GM21381 (cell line): ENCODE measurements at regions not wholly inside any gene's neighbourhood (a gene's known extent, or its start where the extent isn't known, plus 50 kb on each side); places are given as distances from the start of the nearest gene placed in this dataset.

Source experiments
- ATAC-seq: cut with Tn5 transposase; IDR thresholded peaks from one replicate; pipeline ENCODE4 v1.9.1; 2021; ENCODE audit warnings: mild to moderate bottlenecking, moderate library complexity; ENCODE audit not compliant: unreplicated experiment

DNA sequence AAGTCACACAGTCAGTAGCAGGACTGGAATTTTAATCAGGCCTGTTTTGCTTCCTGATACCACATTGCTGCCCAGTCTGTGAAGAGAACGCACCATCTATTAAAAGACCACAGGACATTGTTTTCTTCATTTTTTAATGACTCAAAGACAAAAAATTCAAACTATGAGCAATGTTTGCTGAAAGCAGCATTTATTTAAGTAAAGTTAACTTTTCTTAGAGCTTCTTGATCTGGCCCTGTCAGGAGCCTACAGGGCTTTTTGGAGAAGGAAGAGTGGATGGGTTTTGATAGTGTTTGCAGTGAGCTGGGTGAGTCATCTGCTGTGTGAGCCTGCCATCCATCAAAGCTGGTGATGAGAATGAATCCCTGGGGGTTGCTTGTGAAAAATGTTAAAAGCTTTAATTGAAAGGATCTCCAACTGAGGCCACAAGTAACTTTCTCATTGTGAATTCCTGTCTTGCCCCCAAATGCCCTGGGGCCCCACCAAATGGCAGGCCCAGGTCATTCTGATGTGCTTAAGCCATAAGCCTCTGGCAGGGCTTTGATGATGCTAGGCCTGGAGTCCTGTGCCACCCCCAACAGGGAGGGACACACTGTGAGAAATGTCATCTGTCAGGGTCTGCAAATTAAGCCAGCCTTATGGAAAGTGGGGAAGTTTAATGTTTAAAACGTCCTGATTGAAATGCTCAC is 136.2 kb upstream of the PFN2 start:
- no peak for ATAC-seq

GRCh38 chr3:150105886-150106612 is 135.4 kb upstream of the PFN2 start:
- ATAC-seq, result no peak

DNA sequence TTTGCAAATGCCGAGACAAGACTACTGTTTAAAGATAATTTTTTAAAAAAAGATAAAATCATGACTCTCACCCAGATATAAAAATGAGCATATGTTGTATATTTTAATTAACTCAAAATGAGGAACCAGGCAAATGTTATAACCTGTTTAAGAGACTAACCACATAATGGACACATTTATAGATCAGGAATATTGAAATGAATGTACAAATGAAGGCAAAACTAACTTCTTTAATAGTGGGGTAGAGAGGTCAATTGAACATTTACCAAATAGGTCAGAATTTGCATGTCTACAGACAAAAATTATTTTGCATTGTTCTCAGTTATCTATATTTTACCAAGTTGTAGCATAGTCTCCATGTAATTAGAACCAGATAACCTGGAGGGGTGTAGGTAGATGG is 134.3 kb upstream of the PFN2 start:
- no peak for ATAC-seq

GRCh38 chr3:150104564-150104963 is 133.9 kb upstream of the PFN2 start:
- no peak for ATAC-seq

- ATAC-seq, result no peak
These were observed 130.3 kb upstream of the PFN2 start for GRCh38 chr3:150101016-150101415.

DNA sequence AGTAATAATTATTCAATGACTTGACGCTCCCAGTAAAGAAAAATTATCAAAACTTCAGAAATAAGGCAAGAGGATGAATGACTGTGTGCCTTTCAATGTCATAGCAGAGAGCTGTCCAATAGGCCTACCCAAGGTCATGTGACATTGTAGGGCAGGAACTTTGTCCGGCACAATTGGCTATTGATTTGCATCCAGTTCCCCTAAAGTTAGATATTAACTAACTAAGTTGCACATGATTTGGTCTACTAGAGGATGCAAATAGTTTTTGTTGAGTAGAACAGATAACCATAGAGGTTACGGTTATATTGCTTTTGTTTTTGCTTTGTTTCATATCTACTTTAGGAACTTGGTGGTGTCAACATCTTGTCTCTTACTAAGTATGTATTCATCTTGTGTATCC is 127.9 kb upstream of the PFN2 start:
- no peak for ATAC-seq

DNA sequence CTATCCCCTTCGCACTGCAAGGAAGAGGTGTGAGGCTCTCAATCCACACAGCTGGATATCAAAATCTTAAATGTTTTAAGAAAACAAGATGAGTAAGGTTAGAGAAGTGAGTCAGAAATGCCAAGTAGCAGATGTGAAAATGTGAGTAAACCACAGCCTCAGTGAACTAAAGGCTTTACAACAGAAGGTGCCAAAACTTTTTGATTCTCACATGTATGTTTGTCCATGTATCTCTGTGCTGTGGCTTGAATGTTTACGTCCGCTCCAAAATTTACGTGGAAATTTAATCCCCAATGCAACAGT is 126.8 kb upstream of the PFN2 start:
- ATAC-seq, result no peak

GRCh38 chr3:150096700-150097587 is 126.2 kb upstream of the PFN2 start:
- ATAC-seq, result no peak

DNA sequence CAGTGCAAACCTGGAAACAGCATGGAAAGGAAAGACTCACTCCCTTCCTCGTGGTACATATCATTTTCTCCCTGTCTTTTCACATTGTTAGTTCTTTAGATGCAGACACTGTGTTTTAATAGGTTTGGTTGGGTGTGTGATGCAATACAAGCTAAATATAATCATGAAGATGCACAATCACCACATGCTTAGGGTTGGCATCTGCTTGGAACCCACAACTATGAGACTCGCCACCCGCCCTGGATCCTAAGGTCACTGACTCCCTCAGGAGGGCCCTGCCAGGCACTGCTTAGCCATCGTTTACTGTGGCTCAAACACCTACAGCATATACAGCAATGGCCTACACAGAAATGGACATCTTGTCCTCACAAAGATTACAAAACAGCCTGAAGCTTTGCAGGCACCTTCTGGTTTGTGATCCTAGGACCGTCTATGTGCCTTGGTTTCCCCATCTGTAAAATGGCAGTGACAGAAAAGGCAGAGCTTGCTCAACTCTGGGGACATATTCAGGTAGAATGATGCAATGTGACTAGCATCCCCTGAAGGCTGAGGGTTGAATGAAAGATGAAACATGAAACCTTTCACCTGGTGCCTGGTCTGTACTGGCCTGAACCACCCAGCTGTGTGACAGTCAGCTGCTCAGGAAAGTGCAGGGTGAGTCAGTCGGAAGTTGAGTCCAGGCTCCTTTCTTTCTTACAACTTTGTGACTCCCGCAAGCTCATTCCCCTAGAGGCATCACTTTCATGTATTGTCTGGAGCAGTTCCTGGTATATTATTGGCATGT is 123.6 kb upstream of the PFN2 start:
- no peak for ATAC-seq

DNA sequence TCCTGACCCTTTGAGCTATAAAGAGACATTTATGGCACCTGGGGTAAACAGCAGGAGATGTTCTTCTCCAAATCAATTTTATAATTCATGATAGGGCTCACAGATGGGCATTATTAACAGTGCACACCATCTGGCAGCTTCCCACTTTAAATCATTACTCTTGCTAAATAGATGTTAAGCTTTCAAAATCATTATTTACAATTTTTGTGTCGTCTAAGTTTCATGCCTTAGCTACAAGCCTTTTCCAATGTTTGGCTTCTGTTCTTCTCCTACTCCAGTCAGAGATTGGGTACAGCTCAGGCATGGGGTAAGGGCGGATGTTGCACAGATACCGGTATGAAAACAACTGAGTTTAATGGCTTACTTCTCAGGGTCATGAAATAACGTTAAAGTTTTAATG is 120.9 kb upstream of the PFN2 start:
- no peak for ATAC-seq

DNA sequence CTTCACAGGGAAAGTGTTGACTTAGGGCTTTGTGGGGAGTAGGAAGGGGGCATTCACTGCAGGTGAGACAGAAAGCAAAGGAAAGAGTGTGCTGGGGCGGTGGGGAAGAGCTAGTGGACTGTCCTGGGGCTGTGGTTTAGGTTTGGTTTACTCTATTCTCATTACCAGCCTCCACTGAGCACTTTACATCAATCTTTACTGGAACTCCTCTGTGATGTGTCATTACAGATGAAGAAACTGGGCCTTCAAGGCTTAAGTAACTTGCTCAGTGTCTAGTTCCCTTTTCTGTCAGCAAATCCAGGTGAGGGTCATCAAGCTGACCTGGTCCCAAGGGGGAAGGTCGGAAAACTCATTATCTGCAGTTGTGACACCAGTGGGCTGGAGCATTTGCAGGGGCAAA is 120.2 kb upstream of the PFN2 start:
- no peak for ATAC-seq

GRCh38 chr3:150090006-150090405 is 119.3 kb upstream of the PFN2 start:
- ATAC-seq, result no peak

GRCh38 chr3:150084128-150084527 is 113.4 kb upstream of the PFN2 start:
- no peak for ATAC-seq

- no peak for ATAC-seq
These were observed 113.0 kb upstream of the PFN2 start for GRCh38 chr3:150083655-150084042.

- no peak for ATAC-seq
These were observed 112.4 kb upstream of the PFN2 start for GRCh38 chr3:150082898-150083654.

GRCh38 chr3:150081084-150081483 is 110.4 kb upstream of the PFN2 start:
- no peak for ATAC-seq

DNA sequence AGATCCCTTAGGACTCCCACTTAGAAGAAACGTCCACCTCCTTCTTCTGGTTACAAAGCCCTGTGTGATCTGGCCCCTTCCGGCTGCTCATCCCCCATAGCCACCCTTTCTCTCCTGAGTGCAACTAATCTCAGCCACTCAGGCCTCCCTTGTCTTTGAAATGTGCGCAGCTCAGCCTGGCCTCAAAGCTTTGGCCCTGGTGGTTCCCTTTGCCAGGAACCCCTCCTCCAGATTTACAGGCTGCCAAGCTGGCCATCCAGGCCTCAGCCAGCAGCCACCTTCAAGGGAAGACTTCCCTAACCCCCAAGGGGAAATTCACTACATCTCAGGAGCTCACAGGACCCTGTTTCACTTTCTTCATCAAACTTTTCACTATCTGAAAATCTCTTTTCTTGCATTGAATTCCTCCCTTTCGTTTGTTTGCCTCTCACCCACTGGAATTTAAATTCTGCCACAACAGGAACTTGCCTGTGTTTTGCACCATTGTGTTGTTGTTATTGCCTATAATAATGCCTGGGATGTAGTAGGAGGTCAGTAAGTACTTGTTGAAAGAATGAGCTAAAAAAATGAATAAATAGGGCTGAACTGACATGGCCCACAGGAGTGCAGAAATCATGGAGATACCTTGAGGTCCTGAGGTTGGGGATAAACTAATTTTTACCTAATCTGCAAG is 109.5 kb upstream of the PFN2 start:
- ATAC-seq, result no peak

DNA sequence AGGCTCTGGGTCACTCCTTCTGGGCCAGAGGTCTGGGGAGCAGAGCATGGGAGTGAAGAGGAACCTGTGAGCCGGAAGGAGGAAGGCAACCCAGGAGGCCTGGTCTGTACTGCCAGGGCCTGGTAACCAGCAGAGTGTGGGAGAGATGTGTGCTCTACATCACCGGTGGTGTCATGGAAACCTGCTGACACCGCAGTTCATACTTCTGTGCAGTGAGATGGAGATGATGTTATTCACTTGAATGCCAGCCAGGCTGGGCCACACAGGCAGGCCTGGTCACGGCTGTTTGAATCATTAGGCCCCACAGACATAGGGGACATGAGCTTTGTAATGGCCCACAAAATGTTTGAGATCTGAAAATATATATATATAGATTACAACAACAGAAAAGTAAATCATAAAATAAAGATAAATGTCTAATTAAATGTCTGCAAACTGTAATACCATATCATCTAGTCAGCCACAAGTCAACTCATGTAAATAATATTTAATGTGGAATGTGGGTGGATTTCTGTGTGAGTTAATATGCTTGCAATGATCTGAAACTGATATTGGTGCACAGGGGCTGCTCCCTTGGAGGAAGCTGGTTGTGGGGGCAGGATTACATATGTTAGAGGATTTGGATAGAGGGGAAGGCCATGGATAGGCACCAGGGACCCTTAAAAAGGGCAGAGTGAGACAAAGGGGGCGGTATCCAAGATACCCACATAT is 108.5 kb upstream of the PFN2 start:
- no peak for ATAC-seq

- ATAC-seq, result no peak
These were observed 107.0 kb upstream of the PFN2 start for GRCh38 chr3:150077581-150078247.
